HEK293 (cell line): ENCODE measurements at regions not wholly inside any gene's neighbourhood (a gene's known extent, or its start where the extent isn't known, plus 50 kb on each side); places are given as distances from the start of the nearest gene placed in this dataset.

Experiments used
- ATF2 ChIP-seq: fragments of 450-650 bp; formaldehyde crosslinking; IDR thresholded peaks from 2 replicates; pipeline ENCODE4 v1.5.1; 2016; ENCODE audit warnings: missing biosample characterization, missing genetic modification characterization, low read depth
- ZBTB48 ChIP-seq: fragments of 450-650 bp; formaldehyde crosslinking; IDR thresholded peaks from 2 replicates; pipeline ENCODE4 v1.5.1; 2016; ENCODE audit warnings: missing biosample characterization, missing genetic modification characterization
- ZNF629 ChIP-seq: fragments of 450-650 bp; formaldehyde crosslinking; IDR thresholded peaks from 2 replicates; pipeline ENCODE4 v1.5.1; 2017; ENCODE audit warnings: missing biosample characterization, missing genetic modification characterization
- ZNF768 ChIP-seq: fragments of 450-650 bp; formaldehyde crosslinking; IDR thresholded peaks from 2 replicates; pipeline ENCODE4 v1.5.1; 2018; ENCODE audit warnings: missing biosample characterization, mild to moderate bottlenecking, missing genetic modification characterization

- TF ChIP-seq ZNF629 (tag by site-specific recombination): no peak
- no peak for TF ChIP-seq ZNF768
- TF ChIP-seq ZBTB48 (tag by site-specific recombination): no peak
- no peak for TF ChIP-seq ATF2 (tag by site-specific recombination)
These were observed 131.5 kb upstream of the NCOR2 start for GRCh38 chr12:124698998-124699305.
